ENCODE measurements at regions not wholly inside any gene's neighbourhood (a gene's known extent, or its start where the extent isn't known, plus 50 kb on each side); places are given as distances from the start of the nearest gene placed in this dataset.

GRCh38 chr2:64291181-64291580 lies 147.0 kb upstream of the PELI1 start:
- no peak overlapping the region for H3K4me3 ChIP-seq (ENCODE audit: low read length in 2 of 2)
- H3K9me3 ChIP-seq (ENCODE audit: control insufficient read depth in 2 of 2, low read length in 2 of 2): no peaks in the 10 kb centered on the region
- H3K27me3 ChIP-seq (ENCODE audit: control insufficient read depth in 2 of 2, insufficient read depth in 2 of 2, low read length in 2 of 2): no peaks in the 10 kb centered on the region
- H3K9ac ChIP-seq (ENCODE audit: low read depth in 1 of 2, low read length in 2 of 2): no peak overlapping the region
- H3K4me1 ChIP-seq (ENCODE audit: control insufficient read depth in 2 of 2, insufficient read depth in 2 of 2, low read length in 2 of 2): no peaks in the 10 kb centered on the region
- H3K36me3 ChIP-seq (ENCODE audit: control insufficient read depth in 2 of 2, insufficient read depth in 2 of 2, low read length in 2 of 2): no peaks in the 10 kb centered on the region
- H3K27ac ChIP-seq (ENCODE audit: low read depth in 2 of 2, low read length in 2 of 2): no peak overlapping the region

- H3K9ac ChIP-seq (ENCODE audit: low read depth in 1 of 2, low read length in 2 of 2): no peak overlapping the region
- no peak overlapping the region for H3K4me3 ChIP-seq (ENCODE audit: low read length in 2 of 2)
- H3K27ac ChIP-seq (ENCODE audit: low read depth in 2 of 2, low read length in 2 of 2): no peak overlapping the region
- H3K4me1 ChIP-seq (ENCODE audit: control insufficient read depth in 2 of 2, insufficient read depth in 2 of 2, low read length in 2 of 2): no peaks in the 10 kb centered on the region
- H3K27me3 ChIP-seq (ENCODE audit: control insufficient read depth in 2 of 2, insufficient read depth in 2 of 2, low read length in 2 of 2): no peaks in the 10 kb centered on the region
- H3K36me3 ChIP-seq (ENCODE audit: control insufficient read depth in 2 of 2, insufficient read depth in 2 of 2, low read length in 2 of 2): no peaks in the 10 kb centered on the region
- no peaks in the 10 kb centered on the region for H3K9me3 ChIP-seq (ENCODE audit: control insufficient read depth in 2 of 2, low read length in 2 of 2)
These were observed 151.3 kb upstream of the PELI1 start for GRCh38 chr2:64295326-64296139.

- Histone ChIP-seq H3K4me3 (ENCODE audit: low read length in 2 of 2) (no peak overlapping the region), H3K4me1 (ENCODE audit: control insufficient read depth in 2 of 2, insufficient read depth in 2 of 2, low read length in 2 of 2) (no peaks in the 10 kb centered on the region), H3K36me3 (ENCODE audit: control insufficient read depth in 2 of 2, insufficient read depth in 2 of 2, low read length in 2 of 2) (no peaks in the 10 kb centered on the region), H3K9ac (ENCODE audit: low read depth in 1 of 2, low read length in 2 of 2) (no peak overlapping the region), H3K27ac (ENCODE audit: low read depth in 2 of 2, low read length in 2 of 2) (no peak overlapping the region), H3K9me3 (ENCODE audit: control insufficient read depth in 2 of 2, low read length in 2 of 2) (no peaks in the 10 kb centered on the region), H3K27me3 (ENCODE audit: control insufficient read depth in 2 of 2, insufficient read depth in 2 of 2, low read length in 2 of 2) (no peaks in the 10 kb centered on the region)
These were observed 151.9 kb upstream of the PELI1 start for GRCh38 chr2:64296140-64296480.

- H3K4me1 ChIP-seq (ENCODE audit: control insufficient read depth in 2 of 2, insufficient read depth in 2 of 2, low read length in 2 of 2): no peaks in the 10 kb centered on the region
- no peak overlapping the region for H3K9ac ChIP-seq (ENCODE audit: low read depth in 1 of 2, low read length in 2 of 2)
- H3K4me3 ChIP-seq (ENCODE audit: low read length in 2 of 2): no peak overlapping the region
These were observed 152.6 kb upstream of the PELI1 start for GRCh38 chr2:64296695-64297346.

GRCh38 chr2:64298161-64298560 lies 153.9 kb upstream of the PELI1 start:
- Histone ChIP-seq H3K27ac (ENCODE audit: low read depth in 2 of 2, low read length in 2 of 2) (no peak overlapping the region), H3K4me1 (ENCODE audit: control insufficient read depth in 2 of 2, insufficient read depth in 2 of 2, low read length in 2 of 2) (no peaks in the 10 kb centered on the region), H3K9me3 (ENCODE audit: control insufficient read depth in 2 of 2, low read length in 2 of 2) (no peaks in the 10 kb centered on the region), H3K27me3 (ENCODE audit: control insufficient read depth in 2 of 2, insufficient read depth in 2 of 2, low read length in 2 of 2) (no peaks in the 10 kb centered on the region), H3K36me3 (ENCODE audit: control insufficient read depth in 2 of 2, insufficient read depth in 2 of 2, low read length in 2 of 2) (no peaks in the 10 kb centered on the region), H3K4me3 (ENCODE audit: low read length in 2 of 2) (no peak overlapping the region), H3K9ac (ENCODE audit: low read depth in 1 of 2, low read length in 2 of 2) (no peak overlapping the region)

More at GRCh38 chr2:64296695-64297346, 152.6 kb upstream of the PELI1 start:
- no peak overlapping the region for H3K27ac ChIP-seq (ENCODE audit: low read depth in 2 of 2, low read length in 2 of 2)
- H3K9me3 ChIP-seq (ENCODE audit: control insufficient read depth in 2 of 2, low read length in 2 of 2): no peaks in the 10 kb centered on the region
- no peaks in the 10 kb centered on the region for H3K27me3 ChIP-seq (ENCODE audit: control insufficient read depth in 2 of 2, insufficient read depth in 2 of 2, low read length in 2 of 2)
- no peaks in the 10 kb centered on the region for H3K36me3 ChIP-seq (ENCODE audit: control insufficient read depth in 2 of 2, insufficient read depth in 2 of 2, low read length in 2 of 2)

- no peaks in the 10 kb centered on the region for H3K4me1 ChIP-seq (ENCODE audit: control insufficient read depth in 2 of 2, insufficient read depth in 2 of 2, low read length in 2 of 2)
- H3K9me3 ChIP-seq (ENCODE audit: control insufficient read depth in 2 of 2, low read length in 2 of 2): no peaks in the 10 kb centered on the region
- no peaks in the 10 kb centered on the region for H3K36me3 ChIP-seq (ENCODE audit: control insufficient read depth in 2 of 2, insufficient read depth in 2 of 2, low read length in 2 of 2)
- H3K9ac ChIP-seq (ENCODE audit: low read depth in 1 of 2, low read length in 2 of 2): no peak overlapping the region
- H3K4me3 ChIP-seq (ENCODE audit: low read length in 2 of 2): no peak overlapping the region
- H3K27me3 ChIP-seq (ENCODE audit: control insufficient read depth in 2 of 2, insufficient read depth in 2 of 2, low read length in 2 of 2): no peaks in the 10 kb centered on the region
- no peak overlapping the region for H3K27ac ChIP-seq (ENCODE audit: low read depth in 2 of 2, low read length in 2 of 2)
These were observed 153.9 kb upstream of the LGALSL start for GRCh38 chr2:64300066-64300465.

- no peak overlapping the region for H3K9ac ChIP-seq (ENCODE audit: low read depth in 1 of 2, low read length in 2 of 2)
- H3K27ac ChIP-seq (ENCODE audit: low read depth in 2 of 2, low read length in 2 of 2): no peak overlapping the region
- no peaks in the 10 kb centered on the region for H3K9me3 ChIP-seq (ENCODE audit: control insufficient read depth in 2 of 2, low read length in 2 of 2)
- no peaks in the 10 kb centered on the region for H3K36me3 ChIP-seq (ENCODE audit: control insufficient read depth in 2 of 2, insufficient read depth in 2 of 2, low read length in 2 of 2)
- no peaks in the 10 kb centered on the region for H3K4me1 ChIP-seq (ENCODE audit: control insufficient read depth in 2 of 2, insufficient read depth in 2 of 2, low read length in 2 of 2)
- H3K27me3 ChIP-seq (ENCODE audit: control insufficient read depth in 2 of 2, insufficient read depth in 2 of 2, low read length in 2 of 2): no peaks in the 10 kb centered on the region
- no peak overlapping the region for H3K4me3 ChIP-seq (ENCODE audit: low read length in 2 of 2)
These were observed 150.7 kb upstream of the LGALSL start for GRCh38 chr2:64303250-64303649.

- Histone ChIP-seq H3K36me3 (ENCODE audit: control insufficient read depth in 2 of 2, insufficient read depth in 2 of 2, low read length in 2 of 2) (no peaks in the 10 kb centered on the region), H3K4me3 (ENCODE audit: low read length in 2 of 2) (no peak overlapping the region), H3K9me3 (ENCODE audit: control insufficient read depth in 2 of 2, low read length in 2 of 2) (no peaks in the 10 kb centered on the region)
These were observed 146.5 kb upstream of the LGALSL start for GRCh38 chr2:64307421-64307820.

GRCh38 chr2:64311191-64311910 lies 142.6 kb upstream of the LGALSL start:
- Histone ChIP-seq H3K27ac (ENCODE audit: low read depth in 2 of 2, low read length in 2 of 2) (no peak overlapping the region), H3K4me1 (ENCODE audit: control insufficient read depth in 2 of 2, insufficient read depth in 2 of 2, low read length in 2 of 2) (no peaks in the 10 kb centered on the region), H3K27me3 (ENCODE audit: control insufficient read depth in 2 of 2, insufficient read depth in 2 of 2, low read length in 2 of 2) (no peaks in the 10 kb centered on the region), H3K9me3 (ENCODE audit: control insufficient read depth in 2 of 2, low read length in 2 of 2) (no peaks in the 10 kb centered on the region), H3K9ac (ENCODE audit: low read depth in 1 of 2, low read length in 2 of 2) (no peak overlapping the region), H3K4me3 (ENCODE audit: low read length in 2 of 2) (no peak overlapping the region), H3K36me3 (ENCODE audit: control insufficient read depth in 2 of 2, insufficient read depth in 2 of 2, low read length in 2 of 2) (no peaks in the 10 kb centered on the region)

More at GRCh38 chr2:64307421-64307820, 146.5 kb upstream of the LGALSL start:
- no peaks in the 10 kb centered on the region for H3K27me3 ChIP-seq (ENCODE audit: control insufficient read depth in 2 of 2, insufficient read depth in 2 of 2, low read length in 2 of 2)
- H3K27ac ChIP-seq (ENCODE audit: low read depth in 2 of 2, low read length in 2 of 2): no peak overlapping the region
- no peak overlapping the region for H3K9ac ChIP-seq (ENCODE audit: low read depth in 1 of 2, low read length in 2 of 2)
- H3K4me1 ChIP-seq (ENCODE audit: control insufficient read depth in 2 of 2, insufficient read depth in 2 of 2, low read length in 2 of 2): no peaks in the 10 kb centered on the region

- Histone ChIP-seq H3K4me1 (ENCODE audit: control insufficient read depth in 2 of 2, insufficient read depth in 2 of 2, low read length in 2 of 2) (no peaks in the 10 kb centered on the region), H3K27me3 (ENCODE audit: control insufficient read depth in 2 of 2, insufficient read depth in 2 of 2, low read length in 2 of 2) (no peaks in the 10 kb centered on the region), H3K36me3 (ENCODE audit: control insufficient read depth in 2 of 2, insufficient read depth in 2 of 2, low read length in 2 of 2) (no peaks in the 10 kb centered on the region), H3K27ac (ENCODE audit: low read depth in 2 of 2, low read length in 2 of 2) (no peak overlapping the region), H3K9ac (ENCODE audit: low read depth in 1 of 2, low read length in 2 of 2) (no peak overlapping the region), H3K4me3 (ENCODE audit: low read length in 2 of 2) (peak overlapping the region in 1 of 2 donors; percentile 18), H3K9me3 (ENCODE audit: control insufficient read depth in 2 of 2, low read length in 2 of 2) (no peaks in the 10 kb centered on the region)
These were observed 141.9 kb upstream of the LGALSL start for GRCh38 chr2:64311948-64312621.
